GM18868 (cell line): ENCODE measurements at regions not wholly inside any gene's neighbourhood (a gene's known extent, or its start where the extent isn't known, plus 50 kb on each side); places are given as distances from the start of the nearest gene placed in this dataset.
"Not testable (repeated sequence)": the region's sequence is repeated elsewhere in the genome, so short reads cannot be mapped to it uniquely, and the experiment has no call there.

Experiments
- ATAC-seq: cut with Tn5 transposase; IDR thresholded peaks from one replicate; pipeline ENCODE4 v1.9.1; 2021; ENCODE audit warnings: mild to moderate bottlenecking, moderate library complexity; ENCODE audit not compliant: unreplicated experiment

DNA sequence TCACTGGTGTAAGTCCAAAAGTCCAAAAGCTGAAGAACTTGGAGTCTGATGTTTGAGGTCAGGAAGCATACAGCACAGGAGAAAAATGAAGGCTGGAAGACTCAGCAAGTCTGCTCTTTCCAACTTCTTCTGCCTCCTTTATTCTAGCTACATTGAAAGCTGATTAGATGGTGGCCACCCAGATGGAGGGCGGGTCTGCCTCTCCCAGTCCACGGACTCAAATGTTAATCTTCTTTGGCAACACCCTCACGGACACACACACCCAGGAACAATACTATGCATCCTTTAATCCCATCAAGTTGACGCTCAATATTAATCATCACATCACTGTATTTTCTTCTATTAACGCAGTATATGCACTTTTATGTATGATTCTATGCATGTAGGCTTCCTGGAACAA, 931.6 kb upstream of the GRIA3 start:
- ATAC-seq: no peak

DNA sequence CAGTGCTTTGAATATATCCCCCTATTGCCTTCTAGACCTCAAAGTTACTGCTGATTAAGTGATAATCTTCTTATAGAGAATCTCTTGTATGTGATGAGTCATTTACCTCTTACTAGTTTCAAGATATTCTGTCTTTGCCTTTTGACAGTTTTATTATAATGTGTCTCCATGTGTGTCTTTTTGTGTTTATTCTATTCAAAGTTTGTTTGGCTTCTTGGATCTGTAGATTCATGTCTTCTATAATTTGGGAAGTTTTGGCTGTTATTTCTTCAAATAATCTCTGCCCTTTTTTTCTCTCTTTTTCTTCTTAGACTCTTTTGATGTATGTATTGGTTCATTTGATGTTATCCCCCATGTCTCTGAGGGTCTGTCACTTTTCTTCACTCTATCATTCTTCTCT, 915.7 kb upstream of the GRIA3 start:
- ATAC-seq: no peak

DNA sequence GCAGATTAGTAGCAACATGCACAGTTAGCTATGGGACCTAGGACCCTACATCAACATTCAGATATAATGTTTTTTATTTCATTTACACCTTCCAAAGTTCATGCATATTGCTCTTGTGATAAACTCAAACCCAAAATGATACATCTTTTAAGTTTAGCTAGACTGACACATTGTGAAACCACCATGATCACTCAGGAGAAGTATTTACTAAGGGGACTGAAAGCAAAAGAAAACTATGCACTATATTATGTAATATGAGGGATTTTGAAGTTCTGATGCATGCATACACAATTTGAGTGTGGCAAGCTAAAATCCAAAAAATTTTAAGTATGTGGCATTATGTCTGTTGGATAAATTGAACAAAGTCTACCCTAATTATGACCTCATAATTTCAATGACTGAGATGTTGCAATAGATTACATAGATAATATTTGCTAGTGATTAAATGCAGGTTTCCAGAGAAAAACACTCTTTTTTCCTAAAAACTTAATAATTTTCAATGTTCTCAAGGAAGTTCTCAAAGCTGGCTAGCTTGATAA, 914.8 kb upstream of the GRIA3 start:
- peak; percentile 48 for ATAC-seq

DNA sequence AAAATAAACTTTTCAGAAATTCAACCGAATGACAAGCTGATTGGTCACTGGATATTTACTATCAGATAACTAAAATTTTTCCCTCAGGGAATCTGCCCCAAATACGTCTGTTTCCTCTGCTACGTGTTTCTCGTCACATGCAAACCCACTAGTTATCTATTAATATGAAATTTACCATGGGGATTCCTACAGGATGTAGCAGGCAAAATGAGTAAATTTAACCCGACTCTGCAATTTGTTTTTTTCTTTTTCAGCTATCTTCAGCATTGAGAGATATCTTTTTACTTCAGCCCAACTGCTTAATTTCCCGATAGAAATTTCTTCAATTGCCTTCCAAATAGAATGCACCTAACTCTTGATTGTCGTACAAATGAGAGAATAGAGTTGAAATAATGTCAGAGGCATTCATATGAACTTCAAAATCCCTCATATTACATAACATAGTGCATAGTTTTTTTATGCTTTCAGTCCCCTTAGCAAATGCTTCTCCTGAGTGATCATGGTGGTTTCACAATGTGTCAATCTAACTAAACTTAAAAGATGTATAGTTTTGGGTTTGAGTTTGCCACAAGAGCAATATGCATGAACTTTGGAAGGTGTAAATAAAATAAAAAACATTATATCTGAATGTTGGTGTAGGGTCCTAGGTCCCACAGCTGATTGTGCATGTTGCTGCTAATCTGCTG, 913.1 kb upstream of the GRIA3 start:
- no peak for ATAC-seq

DNA sequence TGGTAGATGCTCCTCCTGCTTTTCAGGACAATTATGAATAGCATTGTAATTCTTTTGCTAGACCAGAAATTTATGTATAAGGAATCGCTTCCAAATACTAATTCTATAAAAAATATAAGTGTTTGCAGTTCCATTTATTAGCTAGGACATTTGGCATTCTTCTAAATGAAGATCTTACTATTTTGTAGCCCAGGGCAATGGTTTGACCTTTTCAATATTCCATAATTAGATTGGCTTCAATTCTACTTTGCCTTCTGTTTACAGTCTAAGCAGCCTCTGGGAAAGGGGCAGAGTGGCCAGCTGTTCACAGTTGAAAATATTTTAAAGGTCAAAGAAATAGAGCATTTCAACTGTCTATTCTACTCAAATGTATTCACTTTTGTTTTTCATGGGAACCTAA, 912.1 kb upstream of the GRIA3 start:
- ATAC-seq: no peak

DNA sequence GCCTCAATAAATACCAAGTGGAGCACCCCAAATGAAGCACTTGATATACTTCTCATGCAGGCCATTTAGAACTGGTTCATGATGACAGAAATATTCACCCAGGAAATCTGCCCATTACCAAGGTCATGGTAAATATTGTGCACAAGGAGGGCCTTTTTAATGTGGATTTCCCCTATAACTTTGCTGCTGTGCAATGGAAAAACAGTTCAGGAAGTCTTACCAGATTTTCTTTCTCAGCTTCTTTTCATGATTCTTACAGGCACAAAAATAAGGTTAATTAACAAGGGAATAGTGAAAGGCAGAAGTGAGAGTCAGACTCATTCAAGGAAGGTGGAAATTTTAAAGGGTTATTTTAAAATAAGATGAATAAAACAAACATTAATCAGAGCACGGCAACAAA, 904.3 kb upstream of the GRIA3 start:
- ATAC-seq: no peak

DNA sequence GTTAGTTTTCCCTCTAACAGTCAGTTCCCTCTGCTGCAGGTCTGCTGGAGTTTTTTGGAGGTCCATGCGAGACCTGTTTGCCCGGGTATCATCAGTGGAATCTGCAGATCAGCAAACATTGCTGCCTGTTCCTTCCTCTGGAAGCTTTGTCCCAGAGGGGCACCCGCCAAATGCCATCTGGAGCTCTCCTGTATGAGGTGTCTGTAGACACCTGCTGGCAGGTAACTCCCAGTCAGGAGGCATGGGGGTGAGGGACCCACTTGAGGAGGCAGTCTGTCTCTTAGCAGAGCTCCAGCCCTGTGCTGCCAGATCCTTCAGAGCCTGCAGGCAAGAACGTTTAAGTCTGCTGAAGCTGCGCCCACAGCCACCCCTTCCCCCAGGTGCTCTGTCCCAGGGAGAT, 884.3 kb upstream of the GRIA3 start:
- not testable (repeated sequence) for ATAC-seq

DNA sequence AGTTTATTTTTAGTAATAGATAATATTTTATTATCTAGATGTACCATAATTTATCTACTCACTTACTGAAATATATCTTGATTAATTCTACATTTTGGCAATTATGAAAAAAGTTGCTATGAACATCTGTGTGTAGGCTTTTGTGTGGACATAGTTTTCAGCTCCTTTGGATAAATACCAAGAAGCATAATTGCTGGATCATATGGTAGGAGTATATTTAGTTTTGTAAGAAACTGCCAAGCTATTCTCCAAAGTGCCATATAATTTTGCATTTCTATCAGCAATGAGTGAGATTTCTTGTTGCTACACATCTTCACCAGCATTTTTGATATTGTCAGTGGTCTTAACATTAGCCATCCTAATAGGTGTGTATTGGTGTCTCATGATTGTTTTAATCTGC, 882.6 kb upstream of the GRIA3 start:
- ATAC-seq: no peak

DNA sequence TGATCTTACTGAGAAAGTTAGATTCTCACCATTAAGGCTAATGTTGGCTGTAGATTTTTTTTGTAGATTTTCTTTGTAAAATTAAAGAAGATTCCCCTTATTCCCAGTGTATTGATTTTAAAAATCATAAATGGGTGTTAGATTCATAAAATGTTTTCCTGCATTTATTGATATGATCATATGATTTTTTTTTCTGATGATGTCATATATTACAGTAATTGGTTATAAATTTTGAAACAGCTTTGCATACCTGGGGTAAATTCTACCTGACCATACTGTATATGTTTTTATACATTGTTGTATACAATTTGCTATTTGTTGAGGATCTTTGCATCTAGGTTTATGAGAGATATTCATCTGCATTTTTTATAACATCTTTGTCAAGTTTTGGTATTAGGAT, 880.3 kb upstream of the GRIA3 start:
- no peak for ATAC-seq

DNA sequence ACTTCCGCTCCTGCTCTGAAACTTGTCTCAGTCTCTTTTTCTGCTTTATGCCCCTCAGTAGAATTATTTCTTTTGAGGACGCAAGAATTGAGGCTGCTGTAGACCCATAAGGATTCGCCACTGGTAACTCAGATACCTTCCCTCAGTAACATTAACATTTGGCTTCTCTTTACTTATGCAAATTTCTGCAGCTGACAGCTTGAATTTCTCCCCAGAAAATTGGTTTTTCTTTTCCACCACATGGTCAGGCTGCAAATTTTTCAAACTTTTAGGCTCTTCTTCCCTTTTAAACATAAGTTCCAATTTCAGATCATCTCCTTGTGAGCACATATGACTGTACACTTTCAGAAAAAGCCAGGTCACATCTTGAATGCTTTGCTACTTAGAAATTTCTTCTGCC, 839.3 kb upstream of the GRIA3 start:
- ATAC-seq: no peak

DNA sequence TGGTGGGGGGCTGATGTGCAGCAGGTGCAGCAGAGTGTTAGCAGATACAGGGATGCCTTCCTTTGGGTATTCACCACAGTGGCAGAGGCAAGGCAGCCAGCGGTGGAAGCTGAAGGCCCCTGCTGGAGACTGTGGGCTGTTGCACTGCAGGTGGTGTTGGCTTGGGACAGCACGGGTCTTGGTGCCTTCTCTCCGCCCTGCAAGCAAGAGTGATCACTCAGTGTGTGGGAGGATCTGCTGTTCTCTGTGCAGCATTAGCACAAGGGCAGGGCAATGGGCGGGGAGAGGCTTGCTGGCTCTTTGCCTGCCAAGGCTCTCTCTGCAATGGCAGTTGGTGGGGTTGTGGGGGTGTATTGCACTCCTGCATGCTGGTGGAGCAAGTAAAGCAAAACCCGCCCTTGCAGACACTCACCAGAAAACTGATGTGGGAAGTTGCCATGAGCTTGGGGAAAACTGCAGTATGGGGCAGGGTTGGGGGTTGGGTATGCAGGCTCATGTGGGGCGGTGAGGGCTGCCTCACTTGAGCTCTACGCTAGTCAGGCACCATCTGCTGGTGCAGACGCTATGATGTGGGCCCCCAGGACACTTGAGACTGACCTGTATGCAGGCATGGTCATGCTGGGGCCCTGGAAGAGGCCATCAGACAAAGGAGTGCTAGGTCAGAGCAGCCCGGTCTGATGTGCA, 820.8 kb upstream of the GRIA3 start:
- ATAC-seq: no peak

DNA sequence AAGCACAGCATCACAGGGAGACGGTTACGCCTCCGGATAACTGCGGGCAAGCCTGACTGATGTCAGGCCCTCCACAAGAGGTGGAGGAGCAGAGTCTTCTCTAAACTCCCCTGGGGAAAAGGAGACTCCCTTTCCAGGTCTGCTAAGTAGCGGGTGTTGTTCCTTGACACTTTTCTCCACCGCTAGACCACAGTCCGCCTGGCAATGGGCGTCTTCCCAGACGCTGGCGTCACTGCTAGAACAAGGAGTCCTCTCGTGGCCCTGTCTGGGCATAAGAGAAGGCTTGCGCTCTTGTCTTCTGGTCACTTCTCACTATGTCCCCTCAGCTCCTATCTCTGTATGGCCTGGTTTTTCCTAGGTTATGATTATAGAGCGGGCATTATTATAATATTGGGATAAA, 808.5 kb upstream of the GRIA3 start:
- ATAC-seq: not testable (repeated sequence)

DNA sequence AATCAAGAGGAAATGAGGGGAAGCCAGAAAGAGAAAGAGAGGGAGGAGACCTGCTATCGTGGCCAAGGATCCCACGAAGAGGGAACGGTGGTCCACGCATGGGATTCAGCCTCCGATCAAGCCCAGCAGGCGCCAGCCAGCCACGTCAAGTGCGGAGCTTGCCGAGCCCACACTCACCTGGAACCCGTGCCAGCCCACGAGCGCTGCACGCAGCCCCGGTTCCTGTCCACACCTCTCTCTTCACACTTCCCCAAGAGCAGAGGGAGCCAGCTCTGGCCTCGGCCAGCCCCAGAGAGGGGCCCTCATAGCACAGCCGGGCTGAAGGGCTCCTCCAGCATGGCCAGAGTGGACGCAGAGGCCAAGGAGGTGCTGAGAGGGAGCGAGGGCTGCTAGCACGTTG, 795.1 kb upstream of the GRIA3 start:
- ATAC-seq: no peak

DNA sequence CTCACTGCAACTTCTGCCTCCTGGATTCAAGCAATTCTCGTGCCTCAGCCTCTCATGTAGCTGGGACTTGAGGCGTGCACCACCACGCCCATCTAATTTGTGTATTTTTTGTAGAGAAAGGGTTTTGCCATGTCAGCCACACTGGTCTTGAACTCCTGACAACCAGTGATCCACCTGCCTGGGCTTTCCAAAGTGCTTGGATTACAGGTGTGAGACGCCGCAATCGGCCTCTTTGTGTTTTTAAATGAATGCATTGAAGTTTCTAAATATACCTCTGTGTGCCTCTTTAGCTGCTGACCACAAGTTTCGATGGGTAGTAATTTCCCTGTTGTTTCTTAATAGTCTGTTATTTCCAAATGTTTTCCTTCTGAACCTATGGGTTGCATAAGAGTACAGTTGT, 765.3 kb upstream of the GRIA3 start:
- no peak for ATAC-seq

DNA sequence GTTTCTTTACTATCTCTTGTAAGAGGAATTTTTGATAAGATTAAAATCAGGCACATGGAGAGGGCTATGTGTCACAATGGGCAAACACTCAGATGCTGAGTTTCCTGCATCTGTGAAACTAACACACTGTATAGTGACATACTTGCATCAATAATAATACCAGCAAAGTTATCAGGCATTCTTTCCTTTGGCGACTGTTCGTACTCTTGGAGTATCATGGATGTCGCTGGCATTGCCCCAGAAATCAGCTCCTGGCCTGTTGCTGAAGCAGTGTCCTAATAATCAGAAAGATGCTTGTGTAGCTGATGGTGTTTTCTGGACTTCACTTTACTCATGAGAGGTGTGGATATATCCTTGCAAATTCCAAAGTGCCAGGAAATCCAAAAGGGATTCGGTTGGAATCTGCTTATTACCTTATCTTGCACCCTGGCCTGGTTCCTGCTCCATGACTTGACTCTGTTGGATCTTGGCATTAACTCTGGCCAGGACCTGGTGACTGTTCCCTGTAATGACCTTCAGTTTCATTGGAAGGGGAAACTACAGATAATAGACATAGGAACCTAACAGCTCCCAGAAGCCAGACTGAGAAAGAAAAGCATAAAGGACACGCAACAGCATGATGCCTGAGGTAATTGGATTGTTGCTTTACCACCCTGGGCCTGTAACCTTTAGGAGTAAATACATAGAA, 762.5 kb upstream of the GRIA3 start:
- no peak for ATAC-seq

DNA sequence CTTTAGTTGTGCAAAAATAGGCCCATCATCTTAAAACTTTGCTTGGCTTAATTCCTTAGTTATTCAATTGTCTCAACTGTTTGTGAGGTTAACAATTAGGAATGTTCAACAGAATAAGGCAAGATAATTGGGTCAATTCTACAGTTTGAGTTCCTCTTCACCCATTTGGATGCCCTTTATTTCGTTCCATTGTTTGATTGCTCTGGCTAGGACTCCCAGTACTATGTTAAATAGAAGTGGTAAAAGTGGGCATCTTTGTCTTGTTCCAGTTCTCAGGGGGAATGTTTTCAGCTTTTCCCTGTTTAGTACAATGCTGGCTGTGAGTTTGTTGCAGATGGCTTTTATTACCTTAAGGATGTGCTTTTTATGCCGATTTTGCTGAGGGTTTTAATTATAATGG, 761.5 kb upstream of the GRIA3 start:
- no peak for ATAC-seq

DNA sequence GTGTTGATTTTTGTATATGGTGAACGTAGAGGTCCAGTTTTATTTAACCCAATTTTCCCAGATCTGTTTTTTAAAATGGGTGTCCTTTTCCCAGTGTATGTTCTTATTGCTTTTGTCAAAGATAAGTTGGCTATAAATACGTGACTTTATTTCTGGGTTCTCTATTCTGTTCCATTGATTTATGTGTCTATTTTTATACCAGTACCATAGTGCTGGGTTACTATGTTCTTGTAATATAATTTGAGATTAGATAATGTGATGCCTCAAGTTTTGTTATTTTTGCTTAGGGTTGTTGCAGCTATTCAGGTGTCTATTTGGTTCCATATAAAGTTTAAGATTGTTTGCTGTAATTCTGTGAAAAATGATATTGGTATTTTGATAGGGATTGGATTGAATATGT, 749.1 kb upstream of the GRIA3 start:
- ATAC-seq: no peak

DNA sequence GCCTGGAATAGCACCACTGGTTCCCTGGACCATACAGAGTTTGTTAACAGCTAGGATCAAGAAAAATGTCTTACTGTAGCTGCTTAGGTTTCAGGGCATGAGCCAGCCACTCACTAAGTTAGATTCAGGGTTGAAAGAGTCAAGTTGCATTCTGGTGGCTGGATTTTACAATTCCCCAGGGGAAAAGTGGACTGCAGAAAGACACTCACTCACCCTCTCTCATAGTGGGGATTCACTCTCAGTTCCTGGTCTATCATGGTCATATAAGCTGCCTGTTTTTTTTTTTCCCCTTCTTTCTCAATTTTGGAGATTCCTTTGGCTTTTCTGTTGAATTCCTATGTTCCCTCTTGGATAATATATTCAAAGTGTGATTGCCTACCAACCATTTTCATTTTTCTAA, 744.2 kb upstream of the GRIA3 start:
- ATAC-seq: no peak

DNA sequence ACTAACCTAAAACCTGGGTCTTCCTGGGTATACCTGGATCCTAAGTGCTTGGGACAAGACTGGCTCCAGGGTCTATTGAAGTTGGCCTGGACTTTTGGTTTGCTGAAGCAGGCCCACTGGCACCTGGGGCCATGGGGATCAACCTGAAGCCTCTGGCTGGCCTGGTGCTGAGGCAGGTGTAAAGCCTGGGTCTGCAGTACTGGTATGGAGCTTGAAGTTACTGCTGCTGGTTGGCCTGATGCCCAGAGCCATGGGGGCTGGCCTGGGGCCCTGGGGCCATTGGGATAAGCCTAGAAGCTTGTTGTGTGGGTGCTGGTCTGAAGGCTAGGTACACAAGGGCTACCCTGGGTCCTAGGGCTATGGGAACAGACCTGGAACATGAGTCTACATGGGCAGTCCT, 743.2 kb upstream of the GRIA3 start:
- ATAC-seq: no peak

DNA sequence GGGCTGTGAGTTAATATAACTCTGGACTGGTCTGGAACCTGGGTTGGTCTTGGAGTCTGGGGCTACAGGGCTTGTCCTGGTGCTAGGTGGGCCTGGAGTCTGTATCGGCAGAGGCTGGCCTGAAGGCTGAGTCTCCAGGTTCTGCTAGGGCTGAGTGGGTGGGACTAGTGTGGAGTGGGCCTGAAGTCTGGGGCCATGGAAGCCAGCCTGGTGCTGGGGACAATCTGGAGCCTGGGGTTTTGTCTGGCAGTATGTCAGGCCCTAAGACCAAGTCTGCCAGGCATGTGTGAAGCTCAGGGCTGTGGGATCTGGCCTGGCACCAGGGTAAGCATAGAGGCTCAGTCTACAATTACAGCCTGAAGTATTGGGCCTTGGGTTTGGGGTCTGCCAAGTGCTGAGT, 742.6 kb upstream of the GRIA3 start:
- no peak for ATAC-seq

DNA sequence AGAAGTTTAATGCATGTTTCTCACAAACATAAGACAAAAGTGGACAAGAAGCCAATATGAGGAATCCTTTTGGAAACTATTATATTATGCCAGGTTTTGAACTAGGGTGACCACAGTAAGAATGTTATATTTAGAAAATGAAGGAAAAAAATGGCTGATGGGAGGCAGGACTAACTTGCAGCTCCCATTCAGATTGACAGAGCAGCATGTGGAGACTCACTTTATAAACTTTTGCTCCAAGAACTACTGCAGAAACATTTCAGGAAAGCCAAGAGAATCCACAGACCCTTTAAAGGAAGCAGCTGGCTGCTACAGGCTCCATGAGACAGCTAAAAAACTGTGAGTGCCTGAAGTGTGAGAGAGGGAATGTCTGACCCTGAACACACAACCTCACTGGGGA, 738.6 kb upstream of the GRIA3 start:
- ATAC-seq: no peak

DNA sequence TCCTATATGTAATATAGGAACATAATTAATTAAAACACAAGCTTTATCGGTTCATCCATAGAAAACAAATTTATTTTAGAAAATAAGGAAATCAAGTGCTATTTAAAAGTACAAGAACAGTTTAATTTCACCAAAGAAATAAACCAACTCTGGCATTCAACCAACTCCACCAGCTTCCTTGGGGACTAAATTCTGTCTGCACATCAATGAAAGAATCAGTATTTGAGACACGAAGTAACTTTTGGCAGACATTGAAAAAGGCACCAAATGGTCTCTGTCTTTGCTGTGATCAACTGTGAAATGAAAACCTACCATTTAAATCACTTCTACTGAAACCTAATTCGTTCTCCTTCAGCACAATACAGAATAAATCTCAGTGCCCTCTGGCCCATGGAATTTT, 719.7 kb upstream of the GRIA3 start:
- no peak for ATAC-seq
